SU-DHL-6 (cell line): ENCODE measurements at regions not wholly inside any gene's neighbourhood (a gene's known extent, or its start where the extent isn't known, plus 50 kb on each side); places are given as distances from the start of the nearest gene placed in this dataset.

Source experiments
- EZH2phosphoT487 ChIP-seq: fragments of 200-600 bp; sonication (generic), shearing (Covaris generic); conservative IDR thresholded peaks from 2 replicates; pipeline ENCODE4 v1.6.1; 2018; ENCODE audit warnings: mild to moderate bottlenecking, antibody characterized with exemption, low read length, moderate library complexity, mixed read lengths
- TF ChIP-seq, protein P1 (sequence below): fragments of 200-600 bp; sonication (generic); IDR thresholded peaks from one replicate; pipeline ENCODE4 v1.5.1; 2017; ENCODE audit warnings: antibody characterized with exemption, mild to moderate bottlenecking, low read length, moderate library complexity; ENCODE audit not compliant: insufficient read depth, poor library complexity, severe bottlenecking

DNA sequence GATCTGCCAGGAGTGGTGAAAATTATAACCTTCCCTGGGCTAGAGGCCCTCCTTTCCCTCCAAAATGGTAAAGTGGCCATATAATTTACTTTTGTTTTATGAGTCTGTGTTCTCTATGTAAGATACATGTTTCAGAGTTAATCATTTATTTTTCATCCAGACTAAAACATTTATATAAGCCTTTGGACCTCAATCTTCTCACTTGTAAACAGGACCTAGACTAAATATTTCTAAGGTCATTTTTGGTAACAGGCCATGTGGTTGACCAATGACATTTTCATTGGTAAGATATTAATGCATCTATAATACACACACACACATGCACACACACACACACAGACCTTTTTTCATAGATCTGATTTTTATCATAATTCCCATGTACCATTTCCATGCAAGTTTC lies 79.7 kb upstream of the KCTD1 start:
- TF ChIP-seq, protein P1, sequence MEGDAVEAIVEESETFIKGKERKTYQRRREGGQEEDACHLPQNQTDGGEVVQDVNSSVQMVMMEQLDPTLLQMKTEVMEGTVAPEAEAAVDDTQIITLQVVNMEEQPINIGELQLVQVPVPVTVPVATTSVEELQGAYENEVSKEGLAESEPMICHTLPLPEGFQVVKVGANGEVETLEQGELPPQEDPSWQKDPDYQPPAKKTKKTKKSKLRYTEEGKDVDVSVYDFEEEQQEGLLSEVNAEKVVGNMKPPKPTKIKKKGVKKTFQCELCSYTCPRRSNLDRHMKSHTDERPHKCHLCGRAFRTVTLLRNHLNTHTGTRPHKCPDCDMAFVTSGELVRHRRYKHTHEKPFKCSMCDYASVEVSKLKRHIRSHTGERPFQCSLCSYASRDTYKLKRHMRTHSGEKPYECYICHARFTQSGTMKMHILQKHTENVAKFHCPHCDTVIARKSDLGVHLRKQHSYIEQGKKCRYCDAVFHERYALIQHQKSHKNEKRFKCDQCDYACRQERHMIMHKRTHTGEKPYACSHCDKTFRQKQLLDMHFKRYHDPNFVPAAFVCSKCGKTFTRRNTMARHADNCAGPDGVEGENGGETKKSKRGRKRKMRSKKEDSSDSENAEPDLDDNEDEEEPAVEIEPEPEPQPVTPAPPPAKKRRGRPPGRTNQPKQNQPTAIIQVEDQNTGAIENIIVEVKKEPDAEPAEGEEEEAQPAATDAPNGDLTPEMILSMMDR: no peak
- TF ChIP-seq EZH2phosphoT487: no peak
